Neural progenitor cell (in vitro differentiated cells): ENCODE measurements at regions not wholly inside any gene's neighbourhood (a gene's known extent, or its start where the extent isn't known, plus 50 kb on each side); places are given as distances from the start of the nearest gene placed in this dataset.

Experiments used
- DNase-seq: peaks from one replicate; pipeline ENCODE4 v3.0.0-alpha.2; 2016; ENCODE audit warnings: low spot score
- H2AFZ ChIP-seq: fragments of 200-600 bp; sonication (generic); replicated peaks from 2 replicates; pipeline ENCODE4 v1.6.1; 2016; ENCODE audit warnings: antibody characterized with exemption
- H3F3A ChIP-seq: fragments of 200-600 bp; sonication (generic); 2 replicates; pipeline ENCODE4 v1.6.1; 2016; ENCODE audit warnings: antibody characterized with exemption, low read depth
- H3K27ac ChIP-seq: fragments of 200-600 bp; sonication (generic); 2 replicates; pipeline ENCODE4 v1.5.1; 2016; ENCODE audit warnings: mild to moderate bottlenecking
- H3K27me3 ChIP-seq: fragments of 200-600 bp; sonication (generic); 2 replicates; pipeline ENCODE4 v1.6.1; 2016; ENCODE audit warnings: mild to moderate bottlenecking, moderate library complexity
- H3K36me3 ChIP-seq: fragments of 200-600 bp; sonication (generic); 2 replicates; pipeline ENCODE4 v1.5.1; 2016
- H3K4me1 ChIP-seq: fragments of 200-600 bp; sonication (generic); 2 replicates; pipeline ENCODE4 v1.6.1; 2016; ENCODE audit warnings: mixed run types
- H3K4me2 ChIP-seq: fragments of 200-600 bp; sonication (generic); 2 replicates; pipeline ENCODE4 v1.6.1; 2016
- H3K4me3 ChIP-seq: fragments of 200-600 bp; sonication (generic); 2 replicates; pipeline ENCODE4 v1.5.1; 2016
- H3K79me2 ChIP-seq: fragments of 200-600 bp; sonication (generic); 2 replicates; pipeline ENCODE4 v1.6.1; 2016; ENCODE audit warnings: low read depth
- H3K9ac ChIP-seq: fragments of 200-600 bp; sonication (generic); 2 replicates; pipeline ENCODE4 v1.6.1; 2016
- H3K9me3 ChIP-seq: fragments of 200-600 bp; sonication (generic); 2 replicates; pipeline ENCODE4 v1.5.1; 2016; ENCODE audit warnings: low read depth
- H4K20me1 ChIP-seq: fragments of 200-600 bp; sonication (generic); 2 replicates; pipeline ENCODE4 v1.6.1; 2016; ENCODE audit warnings: low read depth
- H3K27ac Mint-ChIP-seq: 3 replicates; pipeline ENCODE4 v1.8.0; 2021; ENCODE audit warnings: mixed read lengths
- H3K27me3 Mint-ChIP-seq: 2 replicates; pipeline ENCODE4 v1.8.0; 2022; ENCODE audit warnings: low read depth, mild to moderate bottlenecking, inconsistent platforms, moderate library complexity, mixed read lengths; ENCODE audit not compliant: insufficient read depth
- H3K36me3 Mint-ChIP-seq: 3 replicates; pipeline ENCODE4 v1.8.0; 2021; ENCODE audit warnings: mixed read lengths
- H3K4me1 Mint-ChIP-seq: 3 replicates; pipeline ENCODE4 v1.8.0; 2021; ENCODE audit warnings: mixed read lengths
- H3K4me3 Mint-ChIP-seq: 3 replicates; pipeline ENCODE4 v1.8.0; 2021; ENCODE audit warnings: mild to moderate bottlenecking, moderate library complexity, mixed read lengths
- H3K9me3 Mint-ChIP-seq: 3 replicates; pipeline ENCODE4 v1.8.0; 2020; ENCODE audit warnings: mixed read lengths
- CTCF ChIP-seq: fragments of 200-600 bp; sonication (generic); IDR thresholded peaks from 2 replicates; pipeline ENCODE4 v1.5.1; 2017; ENCODE audit warnings: antibody characterized with exemption, mild to moderate bottlenecking
- EZH2 ChIP-seq: fragments of 200-600 bp; sonication (generic); IDR thresholded peaks from 2 replicates; pipeline ENCODE4 v1.6.1; 2017; ENCODE audit warnings: antibody characterized with exemption, mild to moderate bottlenecking, moderate library complexity
- EZH2phosphoT487 ChIP-seq: fragments of 200-600 bp; sonication (generic); IDR thresholded peaks from 2 replicates; pipeline ENCODE4 v1.6.1; 2017; ENCODE audit warnings: antibody characterized with exemption

GRCh38 chr6:99186417-99186816, 163.1 kb downstream of the FAXC start:
- Mint-ChIP-seq H3K27me3 (peaks cover 2% of the 10 kb centered on the region), H3K9me3 (peaks cover 12% of the 10 kb centered on the region), H3K27ac (no peak overlapping the region), H3K4me1 (peaks cover 34% of the 10 kb centered on the region), H3K36me3 (peaks cover under 1% of the 10 kb centered on the region), H3K4me3 (no peak overlapping the region)
- Histone ChIP-seq H3K4me1 (peaks cover 7% of the 10 kb centered on the region), H3K9ac (no peak overlapping the region), H3K27ac (no peak overlapping the region), H3K4me3 (no peak overlapping the region), H3K4me2 (no peak overlapping the region), H3F3A (no peaks in the 10 kb centered on the region), H3K27me3 (no peaks in the 10 kb centered on the region), H3K79me2 (no peaks in the 10 kb centered on the region), H4K20me1 (no peaks in the 10 kb centered on the region), H3K36me3 (no peaks in the 10 kb centered on the region), H2AFZ (no peak overlapping the region), H3K9me3 (peaks cover 5% of the 10 kb centered on the region)
- no peak for DNase-seq
- no peak for TF ChIP-seq EZH2phosphoT487

GRCh38 chr6:99185525-99185924, 163.9 kb downstream of the FAXC start:
- no peak for TF ChIP-seq EZH2phosphoT487
- no peak for TF ChIP-seq EZH2
- TF ChIP-seq CTCF = no peak
- Mint-ChIP-seq H3K36me3 (peaks cover 3% of the 10 kb centered on the region), H3K9me3 (peaks cover 20% of the 10 kb centered on the region)

GRCh38 chr6:99184696-99185095, 164.8 kb downstream of the FAXC start:
- Histone ChIP-seq H3K36me3 (no peaks in the 10 kb centered on the region), H3K79me2 (no peaks in the 10 kb centered on the region), H3K4me2 (no peak overlapping the region), H3K27ac (no peak overlapping the region), H4K20me1 (no peaks in the 10 kb centered on the region), H2AFZ (no peak overlapping the region), H3F3A (no peaks in the 10 kb centered on the region), H3K27me3 (no peaks in the 10 kb centered on the region), H3K4me1 (peaks cover 7% of the 10 kb centered on the region), H3K4me3 (no peak overlapping the region), H3K9ac (no peak overlapping the region), H3K9me3 (peaks cover 14% of the 10 kb centered on the region)
- H3K27ac Mint-ChIP-seq = peak overlapping the region; percentile 78
- H3K4me1 Mint-ChIP-seq = peaks cover 34% of the 10 kb centered on the region
- H3K27me3 Mint-ChIP-seq = peaks cover 2% of the 10 kb centered on the region
- no peak overlapping the region for H3K4me3 Mint-ChIP-seq
- peaks cover 5% of the 10 kb centered on the region for H3K36me3 Mint-ChIP-seq
- peaks cover 26% of the 10 kb centered on the region for H3K9me3 Mint-ChIP-seq
- no peak for DNase-seq
- TF ChIP-seq CTCF (no peak), EZH2phosphoT487 (no peak), EZH2 (no peak)

More at GRCh38 chr6:99185525-99185924, 163.9 kb downstream of the FAXC start:
- Mint-ChIP-seq H3K4me3 (no peak overlapping the region), H3K4me1 (peaks cover 34% of the 10 kb centered on the region), H3K27ac (no peak overlapping the region), H3K27me3 (peaks cover 2% of the 10 kb centered on the region)
- H3F3A ChIP-seq = no peaks in the 10 kb centered on the region
- no peak overlapping the region for H3K4me2 ChIP-seq
- peak; percentile 60 for DNase-seq
- H3K79me2 ChIP-seq = no peaks in the 10 kb centered on the region
- H3K9me3 ChIP-seq = peaks cover 13% of the 10 kb centered on the region
- H3K36me3 ChIP-seq = no peaks in the 10 kb centered on the region
- H4K20me1 ChIP-seq = no peaks in the 10 kb centered on the region
- no peak overlapping the region for H3K4me3 ChIP-seq
- H2AFZ ChIP-seq = no peak overlapping the region
- H3K4me1 ChIP-seq = peaks cover 7% of the 10 kb centered on the region
- H3K27ac ChIP-seq = no peak overlapping the region
- H3K9ac ChIP-seq = no peak overlapping the region
- H3K27me3 ChIP-seq = no peaks in the 10 kb centered on the region

GRCh38 chr6:99183066-99183465, 166.4 kb downstream of the FAXC start:
- H3K27me3 Mint-ChIP-seq = peaks cover under 1% of the 10 kb centered on the region
- TF ChIP-seq EZH2 = no peak
- no peak for TF ChIP-seq CTCF
- TF ChIP-seq EZH2phosphoT487 = no peak

More at GRCh38 chr6:99183066-99183465, 166.4 kb downstream of the FAXC start:
- H3K36me3 ChIP-seq = no peaks in the 10 kb centered on the region
- no peak overlapping the region for H3K9ac ChIP-seq
- Mint-ChIP-seq H3K9me3 (peaks cover 29% of the 10 kb centered on the region), H3K27ac (no peak overlapping the region), H3K4me3 (no peak overlapping the region), H3K4me1 (peaks cover 33% of the 10 kb centered on the region), H3K36me3 (peaks cover 5% of the 10 kb centered on the region)
- no peaks in the 10 kb centered on the region for H4K20me1 ChIP-seq
- no peak for DNase-seq
- no peaks in the 10 kb centered on the region for H3K79me2 ChIP-seq
- H2AFZ ChIP-seq = no peak overlapping the region
- H3K27me3 ChIP-seq = no peaks in the 10 kb centered on the region
- H3F3A ChIP-seq = no peaks in the 10 kb centered on the region
- no peak overlapping the region for H3K4me3 ChIP-seq
- peaks cover 7% of the 10 kb centered on the region for H3K4me1 ChIP-seq
- no peak overlapping the region for H3K4me2 ChIP-seq
- H3K27ac ChIP-seq = no peak overlapping the region
- H3K9me3 ChIP-seq = peaks cover 14% of the 10 kb centered on the region
